ENCODE measurements at regions not wholly inside any gene's neighbourhood (a gene's known extent, or its start where the extent isn't known, plus 50 kb on each side); places are given as distances from the start of the nearest gene placed in this dataset.

DNA sequence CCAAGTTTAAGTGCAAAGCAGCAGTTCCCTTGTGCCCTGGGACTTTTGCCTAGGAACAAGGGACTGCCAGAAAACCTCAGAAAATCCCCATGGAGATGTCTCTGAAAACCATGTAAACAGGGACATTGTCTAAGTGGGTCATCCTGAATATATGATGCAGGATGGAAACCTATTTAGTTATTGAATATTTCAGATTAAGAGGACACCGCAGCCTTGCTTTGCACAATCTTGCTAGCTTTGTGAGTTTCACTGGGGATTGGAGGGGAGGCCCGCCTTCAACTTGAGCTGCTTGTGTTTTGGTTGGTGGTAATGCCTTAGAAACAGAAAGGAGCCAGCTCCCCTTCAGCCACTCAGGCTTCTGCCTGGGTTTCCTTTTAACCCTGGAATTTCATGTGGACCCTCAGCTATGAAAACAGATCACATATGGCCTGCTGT lies 112.8 kb downstream of the C9orf152 start:
- TF ChIP-seq CTCF (IDR thresholded peaks at IDR 0.05) (no peak), POLR2AphosphoS5 (IDR thresholded peaks at IDR 0.05) (no peak), POLR2A (IDR thresholded peaks at IDR 0.05) (no peak)
